D721Med (cell line): ENCODE measurements at regions not wholly inside any gene's neighbourhood (a gene's known extent, or its start where the extent isn't known, plus 50 kb on each side); places are given as distances from the start of the nearest gene placed in this dataset.
A peak's percentile ranks its signal among the peaks of the same experiment; 100 is the strongest.

Experiments used
- DNase-seq: peaks from one replicate; pipeline ENCODE4 v3.0.0; 2011; ENCODE audit warnings: low spot score; ENCODE audit not compliant: insufficient read length
- FAIRE-seq: peaks from 2 replicates; lab custom pipeline; 2011; peaks lifted over from hg19 to GRCh38; lab: Jason Lieb, UNC
- TF ChIP-seq, protein P1 (sequence below): IDR thresholded peaks from 2 replicates; pipeline ENCODE4 v1.5.1; 2012; ENCODE audit warnings: mild to moderate bottlenecking, control low read depth; ENCODE audit not compliant: insufficient read depth; ENCODE audit errors: missing control alignments

- DNase-seq, result no peak
- FAIRE-seq, result no peak
- TF ChIP-seq, protein P1, sequence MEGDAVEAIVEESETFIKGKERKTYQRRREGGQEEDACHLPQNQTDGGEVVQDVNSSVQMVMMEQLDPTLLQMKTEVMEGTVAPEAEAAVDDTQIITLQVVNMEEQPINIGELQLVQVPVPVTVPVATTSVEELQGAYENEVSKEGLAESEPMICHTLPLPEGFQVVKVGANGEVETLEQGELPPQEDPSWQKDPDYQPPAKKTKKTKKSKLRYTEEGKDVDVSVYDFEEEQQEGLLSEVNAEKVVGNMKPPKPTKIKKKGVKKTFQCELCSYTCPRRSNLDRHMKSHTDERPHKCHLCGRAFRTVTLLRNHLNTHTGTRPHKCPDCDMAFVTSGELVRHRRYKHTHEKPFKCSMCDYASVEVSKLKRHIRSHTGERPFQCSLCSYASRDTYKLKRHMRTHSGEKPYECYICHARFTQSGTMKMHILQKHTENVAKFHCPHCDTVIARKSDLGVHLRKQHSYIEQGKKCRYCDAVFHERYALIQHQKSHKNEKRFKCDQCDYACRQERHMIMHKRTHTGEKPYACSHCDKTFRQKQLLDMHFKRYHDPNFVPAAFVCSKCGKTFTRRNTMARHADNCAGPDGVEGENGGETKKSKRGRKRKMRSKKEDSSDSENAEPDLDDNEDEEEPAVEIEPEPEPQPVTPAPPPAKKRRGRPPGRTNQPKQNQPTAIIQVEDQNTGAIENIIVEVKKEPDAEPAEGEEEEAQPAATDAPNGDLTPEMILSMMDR, result no peak
Measured at GRCh38 chrX:58051346-58051745, 141.1 kb upstream of the ZXDA start.

GRCh38 chrX:58044130-58044529 is 133.9 kb upstream of the ZXDA start:
- TF ChIP-seq, protein P1, result no peak
- DNase-seq (no peak), FAIRE-seq (no peak)

DNA sequence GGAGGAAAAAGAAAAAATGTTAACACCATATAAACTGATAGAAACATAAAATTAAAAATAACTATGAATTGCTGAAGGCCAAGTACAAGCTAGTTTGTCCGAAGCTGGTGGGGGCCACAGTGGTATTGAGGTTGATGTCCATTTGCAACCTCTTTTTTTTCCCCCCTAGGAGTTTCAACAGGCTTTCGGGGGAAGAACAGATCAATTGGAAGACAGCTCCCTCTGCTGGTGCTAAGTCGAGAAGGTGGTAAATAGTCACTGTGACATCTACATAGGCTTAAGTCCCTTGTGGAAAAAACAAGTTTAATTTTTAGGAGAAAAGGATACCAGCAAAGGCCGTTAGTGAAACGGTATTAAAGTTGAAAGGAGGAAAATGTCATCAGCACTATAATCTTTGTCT is 115.7 kb upstream of the ZXDA start:
- DNase-seq (no peak), FAIRE-seq (no peak)
- TF ChIP-seq, protein P1, result peak; percentile 37

GRCh38 chrX:57985951-57986350 is 75.7 kb upstream of the ZXDA start:
- TF ChIP-seq, protein P1, result no peak
- DNase-seq (no peak), FAIRE-seq (no peak)

- FAIRE-seq (no peak), DNase-seq (no peak)
- TF ChIP-seq, protein P1, result no peak
Measured at GRCh38 chrX:57984620-57985019, 74.4 kb upstream of the ZXDA start.

DNA sequence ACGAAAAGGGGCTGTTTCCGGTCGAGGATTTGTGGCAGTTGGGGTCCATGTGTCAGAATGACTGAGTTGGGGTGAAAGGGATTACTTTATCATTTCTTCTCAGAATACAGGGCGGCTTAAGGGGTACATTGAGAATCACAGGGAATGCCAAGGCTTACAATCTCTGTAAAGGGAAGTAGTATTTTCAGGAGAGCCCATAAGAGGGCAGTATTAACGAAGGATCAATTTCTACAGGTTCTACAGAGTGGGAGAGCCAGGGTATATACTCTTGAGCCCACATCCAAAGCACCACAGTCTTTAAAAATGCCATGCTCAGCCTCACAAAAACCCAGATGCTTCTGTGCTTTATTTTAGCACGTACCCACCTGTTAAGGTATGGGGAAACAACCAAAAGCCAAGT is 67.7 kb upstream of the ZXDA start:
- TF ChIP-seq, protein P1, result no peak
- FAIRE-seq (no peak), DNase-seq (no peak)

DNA sequence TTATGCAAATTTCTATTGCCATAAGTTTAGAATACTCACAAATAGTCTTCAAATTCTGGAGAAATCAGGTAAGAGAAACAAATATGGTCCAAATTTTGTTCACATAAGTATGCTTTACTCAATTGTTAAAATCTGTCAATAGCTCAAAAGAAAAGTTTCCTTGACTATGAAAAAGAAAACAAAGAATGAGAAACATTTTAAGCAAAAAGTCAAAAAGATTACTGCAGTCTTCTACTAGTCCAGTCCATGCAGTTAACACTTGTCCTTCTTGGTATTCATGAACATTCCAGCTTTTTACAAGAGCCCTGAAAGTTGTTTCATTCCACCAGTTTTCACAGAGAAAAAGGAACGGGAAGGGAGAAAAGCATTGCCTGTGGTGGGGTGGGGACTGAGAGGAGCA is 54.7 kb upstream of the ZXDA start:
- FAIRE-seq (no peak), DNase-seq (no peak)

More for the DNA sequence above, 54.7 kb upstream of the ZXDA start:
- TF ChIP-seq, protein P1, result no peak
